Inflammatory macrophage (primary cell): ENCODE measurements at regions not wholly inside any gene's neighbourhood (a gene's known extent, or its start where the extent isn't known, plus 50 kb on each side); places are given as distances from the start of the nearest gene placed in this dataset.

Source experiments
- DNase-seq, 2 donors: peaks; one replicate each; pipeline ENCODE4 v3.0.0-alpha.2; 2020 to 2022

- DNase-seq = no peak
These were observed 96.9 kb downstream of the SPP2 start for GRCh38 chr2:234147335-234147861.

DNA sequence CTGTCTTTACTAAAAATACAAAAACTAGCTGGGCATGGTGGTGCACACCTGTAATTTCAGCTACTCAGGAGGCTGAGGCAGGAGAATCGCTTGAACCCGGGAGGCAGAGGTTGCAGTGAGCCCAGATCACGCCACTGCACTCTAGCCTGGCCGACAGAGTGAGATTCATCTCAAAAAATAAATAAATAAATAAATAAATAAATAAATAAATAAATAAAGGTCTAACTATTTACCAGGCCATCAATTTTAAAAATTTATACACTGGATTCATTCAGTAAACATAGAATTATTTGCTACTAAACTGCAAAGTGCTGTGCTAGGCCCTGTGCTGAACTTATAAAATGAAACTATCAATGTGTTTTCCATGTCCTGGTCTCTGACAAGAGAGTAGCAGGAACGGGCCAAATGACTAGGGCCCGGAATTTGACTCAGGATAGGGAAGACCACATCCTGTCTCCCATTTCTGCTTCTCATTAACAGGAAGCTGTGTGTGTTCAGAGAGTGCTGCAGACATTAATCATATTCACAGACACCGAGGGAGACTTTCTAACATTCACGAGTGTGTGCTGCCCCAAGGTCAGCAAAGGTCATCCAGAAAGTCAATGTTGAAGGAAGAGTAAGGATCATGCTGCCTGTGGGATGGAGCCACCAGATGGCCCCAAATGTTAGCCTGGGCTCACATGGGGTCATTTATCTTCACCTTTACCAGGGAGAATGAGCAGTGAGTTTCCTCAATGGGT, 95.8 kb downstream of the SPP2 start:
- DNase-seq = no peak

GRCh38 chr2:234145511-234145910, 95.0 kb downstream of the SPP2 start:
- DNase-seq = no peak

GRCh38 chr2:234145057-234145456, 94.6 kb downstream of the SPP2 start:
- DNase-seq = no peak

GRCh38 chr2:234143896-234144295, 93.4 kb downstream of the SPP2 start:
- DNase-seq = no peak

GRCh38 chr2:234142530-234142929, 92.0 kb downstream of the SPP2 start:
- no peak for DNase-seq

DNA sequence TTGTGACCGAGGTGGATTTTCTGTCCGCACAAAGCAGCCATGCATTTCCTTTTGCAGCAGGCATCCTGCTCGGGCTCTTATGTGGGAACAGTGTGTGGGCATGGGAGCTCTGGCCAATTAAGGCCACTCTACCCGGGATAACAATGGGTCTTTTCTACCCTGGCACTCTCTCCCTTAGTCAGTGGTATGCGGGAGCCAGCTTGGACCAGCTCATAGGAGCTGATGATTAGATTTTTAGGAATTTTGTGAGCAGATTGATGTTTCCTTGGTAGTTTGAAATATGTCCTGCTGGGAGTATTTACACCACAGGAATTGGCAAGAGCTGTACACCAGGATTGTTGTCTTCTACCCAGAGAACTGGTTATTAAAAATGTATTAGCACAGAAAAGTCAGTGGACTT, 89.3 kb downstream of the SPP2 start:
- no peak for DNase-seq

DNA sequence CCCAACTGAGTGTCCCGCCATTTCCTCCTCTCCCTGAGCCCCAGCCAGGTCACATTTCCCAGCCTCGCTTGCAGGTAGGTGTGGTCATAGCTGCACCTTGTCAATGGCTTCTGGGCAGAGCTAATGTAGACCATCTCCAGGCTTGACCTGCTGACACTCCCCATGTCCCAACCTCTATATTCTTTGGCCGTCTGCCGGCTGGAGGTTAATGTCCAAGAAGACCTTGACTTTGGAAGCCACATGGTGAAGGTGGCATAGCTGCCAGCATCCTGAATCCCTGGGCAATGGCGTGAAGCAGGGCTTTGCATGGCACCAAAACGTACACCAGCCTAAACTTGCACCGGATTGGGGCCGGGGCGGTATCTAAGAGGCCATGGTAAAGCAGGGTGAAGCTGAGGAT, 88.3 kb downstream of the SPP2 start:
- no peak for DNase-seq

DNA sequence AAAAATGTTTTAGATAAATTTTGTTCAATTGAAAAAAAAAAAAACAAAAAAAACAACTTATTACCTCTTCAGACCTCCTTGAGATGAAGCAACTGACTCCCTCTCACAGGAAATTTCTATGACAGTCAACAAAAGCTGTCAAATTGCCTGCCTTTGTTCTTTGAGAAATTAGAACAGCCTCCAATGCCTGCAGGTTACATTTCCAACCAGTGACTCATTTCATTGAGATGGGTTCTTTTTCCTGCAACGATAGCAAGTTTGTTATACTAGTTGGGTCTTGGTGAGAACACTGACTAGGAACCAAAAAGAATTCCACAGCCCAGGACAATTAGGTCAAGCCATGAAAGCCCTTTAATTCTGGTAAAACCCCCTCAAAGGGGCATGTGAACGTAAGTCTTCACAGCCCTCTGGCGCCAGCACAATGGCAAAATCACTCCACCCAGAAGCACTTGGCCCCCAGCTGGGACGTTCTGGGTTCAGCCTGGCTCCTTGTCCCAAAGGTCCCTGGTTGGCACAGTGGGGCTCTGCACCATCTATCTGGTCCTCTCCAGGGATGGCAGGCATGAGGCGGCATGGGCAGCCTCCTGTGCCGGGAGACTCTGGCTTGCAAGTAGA, 87.0 kb downstream of the SPP2 start:
- DNase-seq = no peak

DNA sequence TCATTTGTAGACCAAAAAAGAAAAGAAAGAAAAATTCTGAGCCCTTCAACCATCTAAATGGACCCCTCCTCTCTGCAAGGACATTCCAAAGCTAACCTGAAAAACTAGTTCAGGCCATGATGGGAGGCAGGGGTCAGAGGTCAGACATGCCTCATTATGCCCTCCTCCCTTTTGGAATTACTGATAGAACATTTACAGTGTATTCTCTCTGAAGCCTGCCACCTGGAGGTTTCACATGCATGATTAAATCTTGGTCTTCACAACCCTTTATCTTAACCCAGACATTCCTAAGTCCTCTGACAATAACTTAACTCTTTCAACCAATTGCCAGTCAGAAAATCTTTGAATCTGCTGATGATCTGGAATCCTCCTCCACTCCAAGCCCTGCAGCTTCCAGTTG, 86.0 kb downstream of the SPP2 start:
- DNase-seq = no peak

DNA sequence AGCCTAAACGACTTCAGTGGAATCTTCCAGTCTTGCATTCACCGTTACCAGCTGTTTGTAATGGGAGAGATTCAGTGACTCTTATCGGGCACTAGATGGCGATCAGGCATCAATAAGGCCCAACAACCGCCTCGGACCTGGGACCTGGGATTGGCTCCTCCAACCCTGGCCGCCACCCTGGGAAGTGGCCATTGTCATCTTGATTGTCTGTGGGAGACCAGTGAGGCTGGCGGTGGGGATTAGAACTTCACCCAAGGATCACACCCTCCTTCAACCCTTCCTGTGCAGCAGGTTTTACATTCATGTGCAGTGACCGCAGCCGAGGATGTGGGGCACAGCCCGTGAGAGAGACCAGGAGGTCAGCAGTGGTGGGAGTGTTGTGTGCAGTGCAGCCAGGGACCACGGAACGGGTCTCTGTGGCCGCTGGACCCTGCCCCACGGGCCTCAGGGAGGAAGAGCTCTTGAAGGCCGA, 85.3 kb downstream of the SPP2 start:
- DNase-seq = peak; percentile 36 to 48

GRCh38 chr2:234134496-234134895, 84.0 kb downstream of the SPP2 start:
- no peak for DNase-seq

DNA sequence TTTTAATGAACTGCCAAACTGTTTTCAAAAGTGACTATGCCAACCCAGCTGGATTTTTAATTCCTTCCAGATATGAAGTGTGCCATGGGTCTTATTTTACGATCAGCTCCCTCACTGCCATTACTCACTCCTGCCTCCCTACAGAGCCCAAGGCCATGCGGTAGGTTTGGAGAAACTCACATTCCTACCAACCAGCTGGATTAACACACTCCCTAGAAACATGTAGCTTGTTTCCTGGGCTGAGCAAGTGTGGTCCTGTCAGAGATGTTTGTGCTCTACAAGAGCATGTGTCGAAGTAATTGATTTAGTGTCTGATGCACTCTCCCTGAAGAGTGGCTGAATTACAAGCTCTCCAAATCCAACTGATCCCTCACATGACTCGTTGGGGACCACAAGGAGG, 82.5 kb downstream of the SPP2 start:
- no peak for DNase-seq

GRCh38 chr2:234130777-234131181, 80.3 kb downstream of the SPP2 start:
- DNase-seq = no peak

DNA sequence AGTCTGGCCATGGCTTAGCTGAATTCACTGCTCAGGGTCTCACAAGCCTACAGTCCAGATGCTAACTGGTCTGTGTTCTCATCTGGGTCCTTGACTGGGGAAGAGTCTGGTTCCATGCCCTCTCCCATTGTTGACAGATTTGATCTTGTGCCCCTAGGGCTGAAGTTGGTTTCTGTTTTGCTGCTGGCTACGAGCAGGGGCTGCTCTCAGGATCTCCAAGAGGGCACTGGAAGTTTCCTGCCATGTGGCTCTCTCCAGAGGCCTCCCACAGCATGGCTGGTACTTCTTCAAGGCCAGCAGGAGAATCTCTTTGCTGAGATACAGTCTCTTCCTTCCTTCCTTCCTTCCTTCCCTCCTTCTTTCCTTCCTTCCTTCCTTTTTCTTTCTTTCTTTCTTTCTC, 78.1 kb downstream of the SPP2 start:
- no peak for DNase-seq
